ENCODE measurements at regions not wholly inside any gene's neighbourhood (a gene's known extent, or its start where the extent isn't known, plus 50 kb on each side); places are given as distances from the start of the nearest gene placed in this dataset.

- H3K4me3 ChIP-seq (ENCODE audit: insufficient read depth, low read depth, low read length) = no peak overlapping the region
- H3K36me3 ChIP-seq (replicated peaks; ENCODE audit: control insufficient read depth, insufficient read depth, low read length) = no peaks in the 10 kb centered on the region
- DNase-seq = no peak
- H3K27me3 ChIP-seq (ENCODE audit: control insufficient read depth, insufficient read depth, low read length) = no peaks in the 10 kb centered on the region
Measured at GRCh38 chr7:35313575-35313974, 59.7 kb upstream of the TBX20 start.

Measured in H7 (cell line).